GM13976 (cell line): ENCODE measurements at regions not wholly inside any gene's neighbourhood (a gene's known extent, or its start where the extent isn't known, plus 50 kb on each side); places are given as distances from the start of the nearest gene placed in this dataset.

ENCODE experiments used
- DNase-seq: peaks from one replicate; pipeline ENCODE4 v3.0.0; 2012; ENCODE audit warnings: low spot score
- CTCF ChIP-seq: IDR thresholded peaks from 2 replicates; pipeline ENCODE4 v1.5.1; 2012; ENCODE audit warnings: borderline replicate concordance, mild to moderate bottlenecking; ENCODE audit not compliant: insufficient read depth; ENCODE audit errors: extremely low read depth, missing control alignments, control extremely low read depth
- in situ Hi-C: fragments of 300-500 bp; cut with MboI; formaldehyde crosslinking; loops from one replicate; pipeline ENCODE4 v1.12.0; 2022; ENCODE audit warnings: low sequenced_read_pairs, mixed read lengths, inconsistent platforms; ENCODE audit not compliant: unreplicated experiment

DNA sequence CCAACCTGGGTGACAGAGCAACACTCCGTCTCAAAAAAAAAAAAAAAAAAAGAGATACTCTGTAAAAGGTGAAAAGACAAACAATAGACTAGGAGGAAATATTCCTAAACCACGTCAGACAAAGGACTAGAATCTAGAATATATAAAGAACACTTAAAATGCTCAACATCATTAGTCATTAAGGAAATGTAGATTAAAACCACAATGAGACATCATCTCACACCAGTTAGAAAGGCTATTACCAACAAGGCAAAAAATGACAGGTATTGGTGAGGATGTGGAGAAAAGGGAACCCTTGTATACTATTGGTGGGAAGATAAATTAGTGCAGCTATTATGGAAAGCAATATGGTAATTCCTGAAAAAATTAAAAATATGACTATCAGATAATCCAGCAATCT, 903.1 kb upstream of the SOX9 start:
- no peak for DNase-seq
- TF ChIP-seq CTCF: no peak
- in situ Hi-C loops: no loop called here

DNA sequence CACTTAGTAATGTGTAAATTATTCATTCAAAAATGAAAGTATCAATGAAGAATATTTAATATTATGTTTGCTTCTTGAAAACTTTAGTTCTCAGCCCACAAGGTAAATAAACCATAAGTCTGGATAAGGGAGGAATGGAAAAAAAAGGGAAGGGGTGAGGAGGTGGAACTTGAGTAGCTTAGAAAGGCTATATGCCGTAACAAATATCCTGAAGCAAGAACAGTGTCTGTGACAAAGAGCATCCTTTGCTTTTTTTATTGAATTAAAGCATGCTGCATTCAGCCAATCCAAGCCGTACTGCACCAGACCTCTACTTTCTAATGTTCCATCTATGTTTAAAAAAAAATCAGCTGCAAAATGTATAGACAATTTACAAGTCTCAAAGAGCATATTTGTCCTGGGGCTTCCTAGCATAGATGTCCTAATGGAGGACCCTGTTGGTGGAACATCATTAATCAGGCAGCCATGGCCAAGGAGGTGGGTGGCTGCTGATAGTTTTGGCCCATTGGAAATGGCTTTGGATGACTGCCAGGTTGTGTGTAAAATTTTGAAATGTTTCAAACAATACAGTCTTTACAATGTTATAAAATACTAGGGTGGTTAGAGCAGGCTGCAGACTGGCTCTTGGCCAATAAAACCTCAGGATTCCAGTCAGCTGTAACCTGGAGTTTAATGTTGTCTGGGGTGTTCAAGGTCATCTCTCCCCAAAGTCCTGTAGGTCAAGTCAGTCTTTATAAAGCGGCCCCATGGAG, 895.8 kb upstream of the SOX9 start:
- DNase-seq: no peak
- in situ Hi-C loops: no loop called here
- no peak for TF ChIP-seq CTCF

DNA sequence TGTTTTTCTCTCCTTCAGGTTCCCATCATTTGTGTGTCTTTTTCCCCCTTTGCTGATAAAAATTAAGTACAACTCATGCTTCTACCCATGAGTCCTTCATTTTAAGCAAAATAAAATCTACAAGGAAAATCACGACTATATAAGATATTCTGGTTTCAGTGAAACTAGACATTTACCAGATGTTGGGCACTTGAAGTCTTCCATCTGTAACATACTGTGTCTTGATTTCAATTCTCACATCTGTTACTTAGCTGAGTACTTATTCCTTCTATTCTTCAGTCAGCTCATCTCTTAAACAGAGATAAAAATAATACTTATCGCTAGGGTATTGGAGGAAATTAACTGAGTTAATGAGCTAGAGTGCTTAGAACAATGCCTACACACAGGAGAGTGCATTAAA, 893.0 kb upstream of the SOX9 start:
- no peak for TF ChIP-seq CTCF
- no peak for DNase-seq
- in situ Hi-C loops: no loop called here

GRCh38 chr17:71229070-71229469, 891.8 kb upstream of the SOX9 start:
- TF ChIP-seq CTCF: no peak
- DNase-seq: no peak
- in situ Hi-C loops: no loop called here

DNA sequence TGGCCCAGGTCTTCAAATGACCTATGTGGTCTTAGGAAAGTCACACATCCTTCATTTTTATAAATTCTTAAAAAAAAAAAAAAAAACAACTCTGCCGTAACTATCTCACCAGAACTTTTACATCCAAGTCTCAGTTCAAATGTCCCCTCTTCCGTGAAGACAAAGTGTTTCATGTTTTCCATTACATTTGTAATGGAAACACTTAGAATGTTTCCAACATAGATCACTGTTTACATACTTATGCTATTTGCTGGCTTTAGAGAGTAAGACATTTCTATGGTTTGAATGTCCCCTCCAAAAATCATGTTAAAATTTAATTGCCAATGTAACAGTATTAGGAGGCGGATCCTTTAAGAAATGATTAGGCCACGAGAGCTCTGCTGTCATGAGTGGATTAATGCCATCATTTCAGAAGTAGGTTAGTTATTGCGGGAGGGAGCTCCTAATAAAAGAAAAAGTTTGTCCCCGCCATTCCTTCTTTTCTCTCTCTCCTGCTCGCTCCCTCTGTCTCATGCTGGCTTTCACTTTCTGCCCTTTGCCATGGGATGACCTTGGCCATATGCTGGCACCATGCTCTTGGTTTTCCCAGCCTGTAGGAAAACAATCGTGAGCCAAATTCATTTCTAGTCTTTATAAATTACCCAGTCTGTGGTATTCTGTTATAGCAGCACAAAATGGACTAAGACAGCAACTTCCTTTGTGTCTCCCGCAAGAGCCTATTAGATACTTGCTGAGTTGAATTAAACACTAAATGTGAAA, 887.8 kb upstream of the SOX9 start:
- in situ Hi-C loops: no loop called here
- no peak for TF ChIP-seq CTCF

DNA sequence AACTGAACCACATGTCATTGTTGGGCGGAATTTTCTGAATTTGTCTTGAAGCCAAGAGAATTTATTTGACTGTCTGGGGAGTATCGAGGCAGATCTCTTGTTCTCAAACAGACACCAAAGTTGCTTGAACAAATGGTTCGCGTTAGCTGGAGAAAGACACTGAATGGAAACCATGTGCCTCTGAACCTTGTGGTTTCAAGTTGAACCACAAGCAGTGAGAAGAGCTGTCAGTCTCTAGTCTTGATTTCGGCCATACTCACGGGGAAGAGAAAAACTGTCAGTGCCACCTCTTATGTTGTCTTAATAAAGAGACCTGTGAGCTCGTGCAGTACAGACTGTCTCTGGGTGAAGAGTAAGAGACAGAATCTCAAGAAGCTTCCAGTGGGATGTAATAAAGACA, 886.5 kb upstream of the SOX9 start:
- in situ Hi-C loops: no loop called here
- no peak for TF ChIP-seq CTCF
- no peak for DNase-seq

More for the DNA sequence above, 887.8 kb upstream of the SOX9 start:
- no peak for DNase-seq
